H9 (cell line): ENCODE measurements at regions not wholly inside any gene's neighbourhood (a gene's known extent, or its start where the extent isn't known, plus 50 kb on each side); places are given as distances from the start of the nearest gene placed in this dataset.
"Not testable (repeated sequence)": the region's sequence is repeated elsewhere in the genome, so short reads cannot be mapped to it uniquely, and the experiment has no call there.

ENCODE experiments used
- DNase-seq: peaks from one replicate; pipeline ENCODE4 v3.0.0-alpha.2; 2017
- H2AFZ ChIP-seq: one replicate; pipeline ENCODE4 v1.6.1; 2013; ENCODE audit warnings: mild to moderate bottlenecking, low read length, control low read depth, moderate library complexity
- H2AK5ac ChIP-seq: 2 replicates; pipeline ENCODE4 v1.6.1; 2013; ENCODE audit warnings: low read length, control low read depth, mixed read lengths; ENCODE audit not compliant: insufficient read length
- H2BK120ac ChIP-seq: one replicate; pipeline ENCODE4 v1.6.1; 2013; ENCODE audit warnings: low read depth, mild to moderate bottlenecking, low read length, control low read depth, inconsistent platforms; ENCODE audit not compliant: poor library complexity, severe bottlenecking
- H2BK12ac ChIP-seq: 2 replicates; pipeline ENCODE4 v1.6.1; 2013; ENCODE audit warnings: low read length, control low read depth, mixed read lengths, low read depth; ENCODE audit not compliant: insufficient read length
- H2BK15ac ChIP-seq: 2 replicates; pipeline ENCODE4 v1.6.1; 2013; ENCODE audit warnings: low read depth, low read length, control low read depth
- H2BK20ac ChIP-seq: one replicate; pipeline ENCODE4 v1.6.1; 2013; ENCODE audit warnings: low read depth, mild to moderate bottlenecking, low read length, control low read depth, inconsistent platforms; ENCODE audit not compliant: poor library complexity, severe bottlenecking
- H2BK5ac ChIP-seq: 2 replicates; pipeline ENCODE4 v1.6.1; 2013; ENCODE audit warnings: low read length, control low read depth, mixed read lengths; ENCODE audit not compliant: insufficient read length
- H3K14ac ChIP-seq: 2 replicates; pipeline ENCODE4 v1.6.1; 2013; ENCODE audit warnings: low read length, control low read depth; ENCODE audit not compliant: insufficient read depth
- H3K18ac ChIP-seq: 2 replicates; pipeline ENCODE4 v1.6.1; 2013; ENCODE audit warnings: low read depth, mild to moderate bottlenecking, mixed read lengths, low read length, control low read depth; ENCODE audit not compliant: insufficient read length
- H3K23ac ChIP-seq: 2 replicates; pipeline ENCODE4 v1.6.1; 2013; ENCODE audit warnings: low read length, control low read depth, mixed read lengths, low read depth; ENCODE audit not compliant: insufficient read length
- H3K23me2 ChIP-seq: 2 replicates; pipeline ENCODE4 v1.6.1; 2013; ENCODE audit warnings: low read depth, mild to moderate bottlenecking, mixed read lengths, low read length, control low read depth; ENCODE audit not compliant: insufficient read length, poor library complexity, severe bottlenecking
- H3K27ac ChIP-seq: 2 replicates; pipeline ENCODE4 v1.5.1; 2013; ENCODE audit warnings: low read length, control low read depth, mixed read lengths, low read depth; ENCODE audit not compliant: insufficient read length
- H3K27me3 ChIP-seq: 2 replicates; pipeline ENCODE4 v1.6.1; 2013; ENCODE audit warnings: low read length, control low read depth, inconsistent platforms; ENCODE audit not compliant: insufficient read depth
- H3K4ac ChIP-seq: 2 replicates; pipeline ENCODE4 v1.6.1; 2013; ENCODE audit warnings: low read depth, mild to moderate bottlenecking, control low read depth, inconsistent platforms, low read length, moderate library complexity
- H3K4me1 ChIP-seq: 2 replicates; pipeline ENCODE4 v1.6.1; 2013; ENCODE audit warnings: low read length, control low read depth, inconsistent platforms; ENCODE audit not compliant: insufficient read depth
- H3K4me2 ChIP-seq: 2 replicates; pipeline ENCODE4 v1.6.1; 2013; ENCODE audit warnings: low read length, control low read depth, mixed read lengths; ENCODE audit not compliant: insufficient read length, insufficient read depth
- H3K56ac ChIP-seq: 2 replicates; pipeline ENCODE4 v1.6.1; 2013; ENCODE audit warnings: low read depth, mild to moderate bottlenecking, mixed read lengths, low read length, control low read depth; ENCODE audit not compliant: insufficient read length
- H3K79me1 ChIP-seq: 2 replicates; pipeline ENCODE4 v1.6.1; 2013; ENCODE audit warnings: low read depth, mild to moderate bottlenecking, moderate library complexity, low read length, control low read depth, inconsistent platforms; ENCODE audit not compliant: insufficient read depth, poor library complexity, severe bottlenecking
- H3K79me2 ChIP-seq: 2 replicates; pipeline ENCODE4 v1.6.1; 2013; ENCODE audit warnings: low read length, control low read depth, inconsistent platforms; ENCODE audit not compliant: insufficient read depth
- H3K9ac ChIP-seq: 2 replicates; pipeline ENCODE4 v1.6.1; 2013; ENCODE audit warnings: low read length, control low read depth, mixed read lengths; ENCODE audit not compliant: insufficient read length; ENCODE audit errors: extremely low read depth
- H3K9me3 ChIP-seq: one replicate; pipeline ENCODE4 v1.6.1; 2013; ENCODE audit warnings: low read depth, low read length, inconsistent platforms; ENCODE audit not compliant: control insufficient read depth
- H3T11ph ChIP-seq: one replicate; pipeline ENCODE4 v1.6.1; 2013; ENCODE audit warnings: mild to moderate bottlenecking, low read length, control low read depth, inconsistent platforms
- H4K20me1 ChIP-seq: one replicate; pipeline ENCODE4 v1.6.1; 2013; ENCODE audit not compliant: control insufficient read depth, insufficient read length, insufficient read depth
- H4K5ac ChIP-seq: 2 replicates; pipeline ENCODE4 v1.6.1; 2013; ENCODE audit warnings: low read depth, mild to moderate bottlenecking, mixed read lengths, low read length, control low read depth; ENCODE audit not compliant: insufficient read length
- H4K8ac ChIP-seq: replicated peaks from 2 replicates; pipeline ENCODE4 v1.6.1; 2013; ENCODE audit warnings: low read length, control low read depth, mixed read lengths, low read depth; ENCODE audit not compliant: insufficient read length
- H4K91ac ChIP-seq: 2 replicates; pipeline ENCODE4 v1.6.1; 2013; ENCODE audit warnings: low read depth, mild to moderate bottlenecking, moderate library complexity, mixed read lengths, low read length, control low read depth; ENCODE audit not compliant: insufficient read length
- H3K27ac Mint-ChIP-seq, 3 experiments: 2 replicates in 2 of 3; 3 replicates in 1 of 3; pipeline ENCODE4 v1.8.0; 2020 to 2021; ENCODE audit warnings: mixed read lengths in 3 of 3, mild to moderate bottlenecking in 1 of 3, moderate library complexity in 1 of 3
- H3K27me3 Mint-ChIP-seq: 2 replicates; pipeline ENCODE4 v1.8.0; 2021; ENCODE audit warnings: low read depth, mild to moderate bottlenecking, moderate library complexity, mixed read lengths
- H3K36me3 Mint-ChIP-seq, 3 experiments: 2 replicates in 2 of 3; 3 replicates in 1 of 3; pipeline ENCODE4 v1.8.0; 2020 to 2021; ENCODE audit warnings: low read depth in 3 of 3, mixed read lengths in 3 of 3; ENCODE audit not compliant: insufficient read depth in 1 of 3
- H3K4me1 Mint-ChIP-seq, 2 experiments: 2 replicates each; pipeline ENCODE4 v1.8.0; 2020; ENCODE audit warnings: mixed read lengths in 2 of 2
- H3K4me3 Mint-ChIP-seq, 2 experiments: 2 replicates in 1 of 2; 3 replicates in 1 of 2; pipeline ENCODE4 v1.8.0; 2020 to 2021; ENCODE audit warnings: mild to moderate bottlenecking in 2 of 2, mixed read lengths in 2 of 2, moderate library complexity in 1 of 2
- H3K9me3 Mint-ChIP-seq, 2 experiments: 2 replicates in 1 of 2; 3 replicates in 1 of 2; pipeline ENCODE4 v1.8.0; 2020; ENCODE audit warnings: mild to moderate bottlenecking in 2 of 2, mixed read lengths in 2 of 2, moderate library complexity in 1 of 2
- WGBS: extraction: QIAGEN DNeasy Blood & Tissue Kit; methylation state at CpG from one replicate; pipeline ENCODE4 v1.1.7; 2013; ENCODE audit warnings: missing lambda C conversion rate, low lambda C conversion rate, mixed read lengths; ENCODE audit not compliant: insufficient read length; ENCODE audit errors: extremely low coverage; 5-methylcytosine and 5-hydroxymethylcytosine counted together
- TF ChIP-seq, protein P1 (sequence below): fragments of 200-600 bp; sonication (generic); conservative IDR thresholded peaks from 3 replicates; pipeline ENCODE4 v1.8.0; 2021; ENCODE audit warnings: antibody characterized with exemption, mild to moderate bottlenecking

DNA sequence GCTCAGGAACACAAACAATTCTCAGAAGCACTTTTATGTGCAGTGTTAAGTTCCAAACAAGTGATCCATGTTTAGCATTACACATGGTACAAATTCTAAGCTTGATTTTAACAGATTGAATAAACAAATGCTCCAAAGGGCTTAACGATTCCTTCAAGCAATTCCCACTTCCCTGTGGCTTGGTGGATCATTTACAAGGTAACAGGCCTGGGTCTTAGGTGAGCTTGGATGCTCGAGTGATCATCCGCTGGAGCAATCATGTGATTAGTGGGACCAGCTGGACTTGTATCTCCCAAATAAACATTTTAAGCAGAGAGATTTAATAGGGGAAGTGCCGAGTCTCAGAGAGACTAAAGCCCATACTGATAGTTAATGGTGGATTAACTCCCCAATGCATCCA is 70.7 kb downstream of the CALM1 start:
- no peak overlapping the region for H2BK20ac ChIP-seq
- no CpG with 5 or more reads among the region's 4 CpGs for WGBS
- H2BK15ac ChIP-seq = no peak overlapping the region
- H4K91ac ChIP-seq = no peak overlapping the region
- no peaks in the 10 kb centered on the region for H3K79me2 ChIP-seq
- H4K5ac ChIP-seq = no peak overlapping the region
- H3K9ac ChIP-seq = no peak overlapping the region
- Mint-ChIP-seq H3K27ac (no peak overlapping the region), H3K4me3 (no peak overlapping the region), H3K36me3 (peaks cover 0 to 3% (median 0%) of the 10 kb centered on the region in 3 experiments; a peak in 4 of 7 replicates), H3K27me3 (peaks cover 14% of the 10 kb centered on the region), H3K9me3 (peaks cover 28 to 35% of the 10 kb centered on the region in 2 experiments), H3K4me1 (no peaks in the 10 kb centered on the region)
- DNase-seq = no peak
- H2BK5ac ChIP-seq = no peak overlapping the region
- H3K9me3 ChIP-seq = no peaks in the 10 kb centered on the region
- no peak overlapping the region for H3K56ac ChIP-seq
- H2AK5ac ChIP-seq = no peak overlapping the region
- H2BK12ac ChIP-seq = no peak overlapping the region
- H3K4me1 ChIP-seq = no peaks in the 10 kb centered on the region
- no peaks in the 10 kb centered on the region for H3K79me1 ChIP-seq
- no peak overlapping the region for H3T11ph ChIP-seq
- no peak overlapping the region for H2BK120ac ChIP-seq
- no peak overlapping the region for H3K23ac ChIP-seq
- H3K23me2 ChIP-seq = no peaks in the 10 kb centered on the region
- H3K14ac ChIP-seq = no peak overlapping the region
- H3K27me3 ChIP-seq = no peaks in the 10 kb centered on the region
- no peak overlapping the region for H3K27ac ChIP-seq
- H4K20me1 ChIP-seq = no peaks in the 10 kb centered on the region
- H3K18ac ChIP-seq = no peak overlapping the region
- no peak overlapping the region for H3K4me2 ChIP-seq
- H3K4ac ChIP-seq = no peak overlapping the region
- TF ChIP-seq, protein P1, sequence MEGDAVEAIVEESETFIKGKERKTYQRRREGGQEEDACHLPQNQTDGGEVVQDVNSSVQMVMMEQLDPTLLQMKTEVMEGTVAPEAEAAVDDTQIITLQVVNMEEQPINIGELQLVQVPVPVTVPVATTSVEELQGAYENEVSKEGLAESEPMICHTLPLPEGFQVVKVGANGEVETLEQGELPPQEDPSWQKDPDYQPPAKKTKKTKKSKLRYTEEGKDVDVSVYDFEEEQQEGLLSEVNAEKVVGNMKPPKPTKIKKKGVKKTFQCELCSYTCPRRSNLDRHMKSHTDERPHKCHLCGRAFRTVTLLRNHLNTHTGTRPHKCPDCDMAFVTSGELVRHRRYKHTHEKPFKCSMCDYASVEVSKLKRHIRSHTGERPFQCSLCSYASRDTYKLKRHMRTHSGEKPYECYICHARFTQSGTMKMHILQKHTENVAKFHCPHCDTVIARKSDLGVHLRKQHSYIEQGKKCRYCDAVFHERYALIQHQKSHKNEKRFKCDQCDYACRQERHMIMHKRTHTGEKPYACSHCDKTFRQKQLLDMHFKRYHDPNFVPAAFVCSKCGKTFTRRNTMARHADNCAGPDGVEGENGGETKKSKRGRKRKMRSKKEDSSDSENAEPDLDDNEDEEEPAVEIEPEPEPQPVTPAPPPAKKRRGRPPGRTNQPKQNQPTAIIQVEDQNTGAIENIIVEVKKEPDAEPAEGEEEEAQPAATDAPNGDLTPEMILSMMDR = no peak
- H4K8ac ChIP-seq = no peak overlapping the region
- no peak overlapping the region for H2AFZ ChIP-seq

DNA sequence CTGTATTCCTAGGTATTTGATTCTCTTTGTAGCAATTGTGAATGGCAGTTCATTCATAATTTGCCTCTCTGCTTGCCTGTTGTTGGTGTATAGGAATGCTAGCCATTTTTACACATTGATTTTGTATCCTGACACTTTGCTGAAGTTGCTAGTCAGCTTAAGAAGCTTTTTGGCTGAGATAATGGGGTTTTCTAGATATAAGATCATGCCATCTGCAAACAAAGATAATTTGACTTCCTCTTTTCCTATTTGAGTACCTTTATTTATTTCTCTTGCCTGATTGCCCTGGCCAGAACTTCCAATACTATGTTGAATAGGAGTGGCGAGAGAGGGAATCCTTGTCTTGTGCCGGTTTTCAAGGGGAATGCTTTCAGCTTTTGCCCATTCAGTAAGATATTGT is 72.6 kb downstream of the CALM1 start:
- not testable (repeated sequence) for H4K20me1 ChIP-seq, H2BK20ac ChIP-seq, H3K14ac ChIP-seq, H3K4me2 ChIP-seq, H4K8ac ChIP-seq, H2AK5ac ChIP-seq, H4K91ac ChIP-seq, H2BK5ac ChIP-seq, H3K4me3 Mint-ChIP-seq, H3K27me3 ChIP-seq, H3K79me1 ChIP-seq, H2BK120ac ChIP-seq, H2BK12ac ChIP-seq, H3K4me1 ChIP-seq, H3K27ac Mint-ChIP-seq, H4K5ac ChIP-seq, H2BK15ac ChIP-seq, DNase-seq, H3K4me1 Mint-ChIP-seq, H3K27ac ChIP-seq, H3K23ac ChIP-seq, H3K56ac ChIP-seq, H3K9ac ChIP-seq, H3K18ac ChIP-seq, H3K79me2 ChIP-seq, H3K4ac ChIP-seq, H3K9me3 ChIP-seq, H3T11ph ChIP-seq, H3K23me2 ChIP-seq, H2AFZ ChIP-seq
- Mint-ChIP-seq H3K9me3 (peaks cover 42 to 52% of the 10 kb centered on the region in 2 experiments), H3K36me3 (peaks cover 4 to 14% (median 12%) of the 10 kb centered on the region in 3 experiments; a peak in 6 of 7 replicates), H3K27me3 (peaks cover 14% of the 10 kb centered on the region)
- no CpG with 5 or more reads among the region's 2 CpGs for WGBS
